ENCODE measurements at regions not wholly inside any gene's neighbourhood (a gene's known extent, or its start where the extent isn't known, plus 50 kb on each side); places are given as distances from the start of the nearest gene placed in this dataset.

DNA sequence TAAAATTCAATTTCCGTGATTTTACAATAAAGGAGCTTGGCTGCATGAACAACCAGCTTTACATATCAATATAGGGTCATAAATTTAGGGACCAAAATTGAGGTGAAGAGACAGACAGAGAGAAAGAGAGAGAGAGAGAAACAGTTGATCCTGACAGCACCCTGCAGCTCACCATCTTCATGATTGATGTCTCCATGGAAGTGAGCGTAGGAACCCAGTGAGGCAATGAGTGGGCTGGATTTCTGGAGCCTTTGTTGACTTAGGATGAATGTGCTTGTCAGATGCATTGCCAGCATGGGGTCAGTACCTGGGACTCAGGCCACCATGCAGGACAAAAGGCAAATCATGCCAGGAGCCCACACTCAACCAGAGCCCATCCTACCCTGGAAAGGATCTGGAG, 165.1 kb upstream of the SYNDIG1 start:
- in situ Hi-C loops (cut with HindIII; ENCODE audit: low sequenced_read_pairs) = no loop called here
- no peak overlapping the region for H3K4me3 ChIP-seq (ENCODE audit: low read depth, low read length)
- DNase-seq (ENCODE audit: low read depth, low spot score) = no peak
- TF ChIP-seq CTCF (IDR thresholded peaks at IDR 0.05; ENCODE audit: low read depth, low read length) = no peak

- peak; percentile 7 for DNase-seq (ENCODE audit: low read depth, low spot score)
- in situ Hi-C loops (cut with HindIII; ENCODE audit: low sequenced_read_pairs) = no loop called here
- TF ChIP-seq CTCF (IDR thresholded peaks at IDR 0.05; ENCODE audit: low read depth, low read length) = peak; percentile 15
- H3K4me3 ChIP-seq (ENCODE audit: low read depth, low read length) = no peak overlapping the region
These were observed 165.8 kb upstream of the SYNDIG1 start for GRCh38 chr20:24303393-24304170.

DNA sequence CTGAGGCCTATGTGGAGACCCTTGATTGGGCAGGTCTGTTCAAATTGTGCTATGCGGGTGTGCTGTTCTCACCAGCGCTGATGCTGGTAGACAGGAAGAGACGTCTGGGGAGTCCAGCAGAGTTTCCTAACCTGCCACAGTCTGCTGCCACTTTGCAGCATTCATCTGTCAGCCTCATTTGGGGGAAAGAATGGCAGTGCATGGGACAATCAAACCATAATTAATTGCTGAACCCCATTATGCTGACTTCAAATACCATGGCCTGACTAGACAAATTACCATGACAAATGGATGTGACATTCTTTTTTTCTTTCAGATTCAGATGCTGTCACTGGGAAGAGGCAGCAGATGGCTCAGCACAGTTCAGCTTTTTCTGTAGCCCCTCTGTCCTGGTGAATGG, 171.4 kb upstream of the SYNDIG1 start:
- H3K4me3 ChIP-seq (ENCODE audit: low read depth, low read length) = no peak overlapping the region
- in situ Hi-C loops (cut with HindIII; ENCODE audit: low sequenced_read_pairs) = no loop called here
- no peak for DNase-seq (ENCODE audit: low read depth, low spot score)
- TF ChIP-seq CTCF (IDR thresholded peaks at IDR 0.05; ENCODE audit: low read depth, low read length) = no peak

DNA sequence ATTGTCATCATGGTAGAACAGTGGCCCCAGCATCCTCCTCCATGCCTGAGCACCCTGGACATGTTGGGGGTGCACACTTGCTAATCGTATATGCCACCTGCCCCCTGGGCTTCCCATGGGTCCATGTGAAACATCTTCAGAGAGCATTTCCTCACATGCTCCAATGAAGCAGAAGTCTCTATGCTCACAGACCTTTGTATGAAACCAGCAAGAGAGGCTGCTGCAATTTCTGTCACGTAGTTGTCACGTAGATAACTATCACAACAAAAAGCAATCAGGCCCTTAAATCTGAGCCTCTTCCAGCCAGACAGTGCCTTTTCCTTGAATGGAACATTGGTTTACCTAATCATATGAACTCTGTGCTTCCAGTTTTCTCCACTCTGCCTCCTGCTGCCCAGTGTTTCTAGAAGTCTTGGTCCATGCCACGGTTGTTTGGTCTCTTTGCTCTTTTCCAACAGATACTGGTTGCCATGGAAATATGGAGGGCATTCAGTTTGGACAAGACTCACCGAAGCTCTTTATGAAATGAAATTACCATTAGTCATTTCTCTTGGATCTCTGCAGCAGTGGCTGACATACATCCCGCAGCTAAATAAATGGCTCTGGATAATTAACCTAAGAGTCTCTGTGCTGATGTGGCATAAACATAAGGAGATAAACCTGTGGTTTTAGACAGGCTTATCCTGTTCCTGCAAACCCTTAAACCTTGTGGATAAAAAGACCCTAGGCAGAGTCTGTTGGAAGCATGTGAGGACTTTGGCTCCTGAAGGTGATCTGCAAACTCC, 172.8 kb upstream of the SYNDIG1 start:
- in situ Hi-C loops (cut with HindIII; ENCODE audit: low sequenced_read_pairs) = no loop called here
- no peak for DNase-seq (ENCODE audit: low read depth, low spot score)

DNA sequence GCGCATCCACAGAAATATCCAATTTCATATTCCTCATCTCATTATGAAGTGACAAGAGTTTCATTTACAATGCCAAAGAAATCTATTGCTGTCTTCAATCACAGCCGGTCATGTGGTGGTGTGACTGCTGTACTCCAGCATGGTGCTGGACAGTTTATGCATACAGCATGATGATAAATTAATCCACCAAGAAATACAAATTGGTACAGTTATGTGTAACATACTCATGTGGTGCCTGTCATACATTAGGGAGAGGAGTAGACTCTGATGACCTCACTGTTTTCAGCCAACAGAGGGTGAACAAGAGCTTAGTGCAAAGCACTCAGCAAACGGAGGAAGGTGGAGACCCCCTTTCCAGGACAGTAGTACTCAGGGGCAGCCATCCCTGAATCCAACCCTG, 178.4 kb upstream of the SYNDIG1 start:
- TF ChIP-seq CTCF (IDR thresholded peaks at IDR 0.05; ENCODE audit: low read depth, low read length) = no peak
- DNase-seq (ENCODE audit: low read depth, low spot score) = no peak
- H3K4me3 ChIP-seq (ENCODE audit: low read depth, low read length) = no peak overlapping the region
- in situ Hi-C loops (cut with HindIII; ENCODE audit: low sequenced_read_pairs) = no loop called here

More for the DNA sequence above, 172.8 kb upstream of the SYNDIG1 start:
- no peak for TF ChIP-seq CTCF (IDR thresholded peaks at IDR 0.05; ENCODE audit: low read depth, low read length)
- H3K4me3 ChIP-seq (ENCODE audit: low read depth, low read length) = no peak overlapping the region

- H3K4me3 ChIP-seq (ENCODE audit: low read depth, low read length) = no peak overlapping the region
- in situ Hi-C loops (cut with HindIII; ENCODE audit: low sequenced_read_pairs) = no loop called here
- TF ChIP-seq CTCF (IDR thresholded peaks at IDR 0.05; ENCODE audit: low read depth, low read length) = no peak
- no peak for DNase-seq (ENCODE audit: low read depth, low spot score)
These were observed 179.5 kb upstream of the SYNDIG1 start for GRCh38 chr20:24289737-24290481.
